Activated CD4-positive, alpha-beta T cell treated with anti-CD3 and anti-CD28 coated beads for 36 hours (primary cell): ENCODE measurements at regions not wholly inside any gene's neighbourhood (a gene's known extent, or its start where the extent isn't known, plus 50 kb on each side); places are given as distances from the start of the nearest gene placed in this dataset.
A peak's percentile ranks its signal among the peaks of the same experiment; 100 is the strongest.

Experiments used
- ATAC-seq: fragments of 200-7000 bp; cut with Tn5 transposase; one replicate; pipeline ENCODE4 v1.10.0; 2021; ENCODE audit warnings: mild to moderate bottlenecking, moderate library complexity
- CTCF ChIA-PET: fragments of 350-600 bp; sonication (Branson Sonifier 250); formaldehyde crosslinking; loops from one replicate; lab custom pipeline; 2021; ENCODE audit warnings: antibody characterized with exemption; lab: Charles Lee
- POLR2A ChIA-PET: fragments of 350-600 bp; sonication (Branson Sonifier 250); formaldehyde crosslinking; loops from one replicate; lab custom pipeline; 2021; ENCODE audit warnings: antibody characterized with exemption, inconsistent platforms; lab: Charles Lee
- DNase-seq: peaks from one replicate; pipeline ENCODE4 v3.0.0-alpha.2; 2020
- H3K27ac Mint-ChIP-seq: one replicate; pipeline ENCODE4 v1.8.0; 2021; ENCODE audit warnings: mixed read lengths
- H3K27me3 Mint-ChIP-seq: one replicate; pipeline ENCODE4 v1.8.0; 2021; ENCODE audit warnings: mixed read lengths
- H3K36me3 Mint-ChIP-seq: one replicate; pipeline ENCODE4 v1.8.0; 2021; ENCODE audit warnings: low read depth, mixed read lengths
- H3K4me1 Mint-ChIP-seq: one replicate; pipeline ENCODE4 v1.8.0; 2021; ENCODE audit warnings: mixed read lengths
- H3K4me3 Mint-ChIP-seq: one replicate; pipeline ENCODE4 v1.8.0; 2021; ENCODE audit warnings: mild to moderate bottlenecking, moderate library complexity, mixed read lengths
- H3K9me3 Mint-ChIP-seq: one replicate; pipeline ENCODE4 v1.8.0; 2021; ENCODE audit warnings: low read depth, mixed read lengths
- intact Hi-C, 2 experiments: fragments of 100-400 bp; cut with DNase I in 1 of 2; cut with micrococcal nuclease in 1 of 2; formaldehyde crosslinking; loops; one replicate each; pipeline versions ENCODE4 v1.14.2 to v1.15.1; 2022 to 2024; cut with DNase I, micrococcal nuclease

- ChIA-PET CTCF (no interaction called here), POLR2A (no interaction called here)
- no peaks in the 10 kb centered on the region for H3K9me3 Mint-ChIP-seq
- DNase-seq: no peak
- H3K27ac Mint-ChIP-seq: no peak overlapping the region
- no peaks in the 10 kb centered on the region for H3K36me3 Mint-ChIP-seq
- ATAC-seq: no peak
- H3K4me1 Mint-ChIP-seq: no peaks in the 10 kb centered on the region
- peaks cover 11% of the 10 kb centered on the region for H3K27me3 Mint-ChIP-seq
- no peak overlapping the region for H3K4me3 Mint-ChIP-seq
- intact Hi-C loops: no loop called here
Observed at GRCh38 chr22:27115816-27116256, 458.4 kb downstream of the MIAT start.

GRCh38 chr22:27116312-27117086 lies 459.1 kb downstream of the MIAT start:
- ATAC-seq: no peak
- intact Hi-C loops: no loop called here
- no peak overlapping the region for H3K27ac Mint-ChIP-seq
- ChIA-PET POLR2A (no interaction called here), CTCF (no interaction called here)
- H3K36me3 Mint-ChIP-seq: no peaks in the 10 kb centered on the region
- H3K4me1 Mint-ChIP-seq: no peaks in the 10 kb centered on the region
- H3K27me3 Mint-ChIP-seq: peaks cover 13% of the 10 kb centered on the region
- H3K4me3 Mint-ChIP-seq: no peak overlapping the region
- no peak for DNase-seq
- no peaks in the 10 kb centered on the region for H3K9me3 Mint-ChIP-seq

- CTCF ChIA-PET: no interaction called here
- no peak for DNase-seq
- H3K4me3 Mint-ChIP-seq: no peak overlapping the region
- no peaks in the 10 kb centered on the region for H3K4me1 Mint-ChIP-seq
- H3K27me3 Mint-ChIP-seq: peaks cover 7% of the 10 kb centered on the region
- H3K36me3 Mint-ChIP-seq: no peaks in the 10 kb centered on the region
- no peaks in the 10 kb centered on the region for H3K9me3 Mint-ChIP-seq
- no peak overlapping the region for H3K27ac Mint-ChIP-seq
- intact Hi-C loops: no loop called here
- POLR2A ChIA-PET: no interaction called here
- no peak for ATAC-seq
Observed at GRCh38 chr22:27120036-27120435, 462.6 kb downstream of the MIAT start.

GRCh38 chr22:27122574-27122973 lies 465.2 kb downstream of the MIAT start:
- Mint-ChIP-seq H3K36me3 (no peaks in the 10 kb centered on the region), H3K27me3 (peaks cover 21% of the 10 kb centered on the region), H3K27ac (no peak overlapping the region), H3K4me1 (no peaks in the 10 kb centered on the region), H3K4me3 (no peak overlapping the region), H3K9me3 (no peaks in the 10 kb centered on the region)
- ChIA-PET POLR2A (no interaction called here), CTCF (no interaction called here)
- intact Hi-C loops: no loop called here
- DNase-seq (no peak), ATAC-seq (no peak)

- ATAC-seq (no peak), DNase-seq (no peak)
- no peak overlapping the region for H3K27ac Mint-ChIP-seq
- peaks cover 21% of the 10 kb centered on the region for H3K27me3 Mint-ChIP-seq
- no peaks in the 10 kb centered on the region for H3K36me3 Mint-ChIP-seq
- H3K4me1 Mint-ChIP-seq: no peaks in the 10 kb centered on the region
- H3K4me3 Mint-ChIP-seq: no peak overlapping the region
- H3K9me3 Mint-ChIP-seq: no peaks in the 10 kb centered on the region
- intact Hi-C loops: no loop called here
- ChIA-PET CTCF (no interaction called here), POLR2A (no interaction called here)
Observed at GRCh38 chr22:27123880-27124279, 466.5 kb downstream of the MIAT start.

- Mint-ChIP-seq H3K9me3 (no peaks in the 10 kb centered on the region), H3K27ac (no peak overlapping the region), H3K36me3 (no peaks in the 10 kb centered on the region)
Observed at GRCh38 chr22:27124351-27124966, 467.1 kb downstream of the MIAT start.

GRCh38 chr22:27125539-27125938 lies 468.2 kb downstream of the MIAT start:
- Mint-ChIP-seq H3K27me3 (peaks cover 26% of the 10 kb centered on the region), H3K36me3 (no peaks in the 10 kb centered on the region), H3K4me1 (no peaks in the 10 kb centered on the region), H3K4me3 (no peak overlapping the region), H3K27ac (no peak overlapping the region), H3K9me3 (no peaks in the 10 kb centered on the region)
- intact Hi-C loops: no loop called here
- CTCF ChIA-PET: no interaction called here
- DNase-seq: no peak
- ATAC-seq: no peak
- POLR2A ChIA-PET: no interaction called here

More at GRCh38 chr22:27124351-27124966, 467.1 kb downstream of the MIAT start:
- ATAC-seq (no peak), DNase-seq (no peak)
- H3K4me1 Mint-ChIP-seq: no peaks in the 10 kb centered on the region
- peaks cover 24% of the 10 kb centered on the region for H3K27me3 Mint-ChIP-seq
- ChIA-PET CTCF (no interaction called here), POLR2A (no interaction called here)
- H3K4me3 Mint-ChIP-seq: no peak overlapping the region
- intact Hi-C loops: no loop called here

- H3K9me3 Mint-ChIP-seq: no peaks in the 10 kb centered on the region
- ChIA-PET POLR2A (no interaction called here), CTCF (interaction anchor here (0.7 kb wide), 1 partner anchor 8 kb away, joined by 3 read pairs; no protein-coding TSS in a partner anchor)
- H3K4me1 Mint-ChIP-seq: no peaks in the 10 kb centered on the region
- H3K27me3 Mint-ChIP-seq: peaks cover 30% of the 10 kb centered on the region
- DNase-seq: no peak
- H3K36me3 Mint-ChIP-seq: no peaks in the 10 kb centered on the region
- intact Hi-C loops: no loop called here
- H3K4me3 Mint-ChIP-seq: no peak overlapping the region
- H3K27ac Mint-ChIP-seq: no peak overlapping the region
- ATAC-seq: no peak
Observed at GRCh38 chr22:27127911-27128310, 470.5 kb downstream of the MIAT start.

GRCh38 chr22:27128461-27129085 lies 471.2 kb downstream of the MIAT start:
- intact Hi-C loops: no loop called here
- DNase-seq (no peak), ATAC-seq (no peak)
- CTCF ChIA-PET: interaction anchor here (0.7 kb wide), 2 partner anchors 8 to 1241 kb away, joined by 3 read pairs; no protein-coding TSS in a partner anchor
- Mint-ChIP-seq H3K4me3 (no peak overlapping the region), H3K9me3 (no peaks in the 10 kb centered on the region), H3K36me3 (no peaks in the 10 kb centered on the region), H3K27me3 (peaks cover 31% of the 10 kb centered on the region), H3K27ac (no peak overlapping the region), H3K4me1 (no peaks in the 10 kb centered on the region)
- POLR2A ChIA-PET: no interaction called here

- no peak overlapping the region for H3K27ac Mint-ChIP-seq
- H3K27me3 Mint-ChIP-seq: peaks cover 36% of the 10 kb centered on the region
- peak; percentile 23 for ATAC-seq
- H3K4me1 Mint-ChIP-seq: no peaks in the 10 kb centered on the region
- H3K36me3 Mint-ChIP-seq: no peaks in the 10 kb centered on the region
- no peak overlapping the region for H3K4me3 Mint-ChIP-seq
- CTCF ChIA-PET: no interaction called here
- intact Hi-C loops: no loop called here
- POLR2A ChIA-PET: no interaction called here
- DNase-seq: no peak
- no peaks in the 10 kb centered on the region for H3K9me3 Mint-ChIP-seq
Observed at GRCh38 chr22:27129266-27129665, 471.9 kb downstream of the MIAT start.

GRCh38 chr22:27130906-27131305 lies 473.5 kb downstream of the MIAT start:
- ChIA-PET POLR2A (no interaction called here), CTCF (no interaction called here)
- H3K4me3 Mint-ChIP-seq: no peak overlapping the region
- no peak for ATAC-seq
- peaks cover 29% of the 10 kb centered on the region for H3K27me3 Mint-ChIP-seq
- intact Hi-C loops: no loop called here
- H3K4me1 Mint-ChIP-seq: no peaks in the 10 kb centered on the region
- H3K9me3 Mint-ChIP-seq: no peaks in the 10 kb centered on the region
- no peak for DNase-seq
- no peaks in the 10 kb centered on the region for H3K36me3 Mint-ChIP-seq
- H3K27ac Mint-ChIP-seq: no peak overlapping the region

- no peak for ATAC-seq
- no peak overlapping the region for H3K4me3 Mint-ChIP-seq
- no peaks in the 10 kb centered on the region for H3K36me3 Mint-ChIP-seq
- POLR2A ChIA-PET: no interaction called here
- CTCF ChIA-PET: no interaction called here
- H3K27me3 Mint-ChIP-seq: peaks cover 27% of the 10 kb centered on the region
- intact Hi-C loops: no loop called here
- no peaks in the 10 kb centered on the region for H3K9me3 Mint-ChIP-seq
- H3K4me1 Mint-ChIP-seq: no peaks in the 10 kb centered on the region
- H3K27ac Mint-ChIP-seq: no peak overlapping the region
- no peak for DNase-seq
Observed at GRCh38 chr22:27131346-27131745, 474.0 kb downstream of the MIAT start.
